Posterior cingulate gyrus (tissue), 11 donors: ENCODE measurements at regions not wholly inside any gene's neighbourhood (a gene's known extent, or its start where the extent isn't known, plus 50 kb on each side); places are given as distances from the start of the nearest gene placed in this dataset.
"Not testable (repeated sequence)": the region's sequence is repeated elsewhere in the genome, so short reads cannot be mapped to it uniquely, and the experiment has no call there.

Experiments
- DNase-seq, 10 donors: peaks; one replicate each; pipeline versions ENCODE4 v3.0.0 to v3.0.0-alpha.2; 2020 to 2021; ENCODE audit warnings: mixed read lengths in 3 of 10
- intact Hi-C: fragments of 100-400 bp; cut with DNase I; formaldehyde crosslinking; loops from one replicate; pipeline ENCODE4 v1.15.1; 2023

GRCh38 chr5:110977915-110978314, 93.6 kb upstream of the TSLP start:
- DNase-seq = no peak
- intact Hi-C loops = no loop called here

GRCh38 chr5:110985882-110986281, 85.6 kb upstream of the TSLP start:
- peak in 1 of 10 donors; percentile 57 for DNase-seq
- intact Hi-C loops = not testable (repeated sequence)

GRCh38 chr5:110987573-110987972, 83.9 kb upstream of the TSLP start:
- DNase-seq, intact Hi-C loops: not testable (repeated sequence)

GRCh38 chr5:110996742-110997141, 74.8 kb upstream of the TSLP start:
- no peak for DNase-seq
- intact Hi-C loops = no loop called here

GRCh38 chr5:111002036-111002435, 69.5 kb upstream of the TSLP start:
- no peak for DNase-seq
- intact Hi-C loops = no loop called here

GRCh38 chr5:111003623-111004022, 67.9 kb upstream of the TSLP start:
- intact Hi-C loops = no loop called here
- DNase-seq = no peak

- no peak for DNase-seq
- intact Hi-C loops = no loop called here
Measured at GRCh38 chr5:111004291-111004690, 67.2 kb upstream of the TSLP start.

GRCh38 chr5:111010783-111011182, 60.7 kb upstream of the TSLP start:
- no peak for DNase-seq
- intact Hi-C loops = no loop called here

- no peak for DNase-seq
- intact Hi-C loops = no loop called here
Measured at GRCh38 chr5:111013011-111013410, 58.5 kb upstream of the TSLP start.

GRCh38 chr5:111016801-111017200, 54.7 kb upstream of the TSLP start:
- intact Hi-C loops = no loop called here
- no peak for DNase-seq

GRCh38 chr5:111017731-111018130, 53.8 kb upstream of the TSLP start:
- DNase-seq = no peak
- intact Hi-C loops = no loop called here
